GM23338 (cell line): ENCODE measurements at regions not wholly inside any gene's neighbourhood (a gene's known extent, or its start where the extent isn't known, plus 50 kb on each side); places are given as distances from the start of the nearest gene placed in this dataset.

ENCODE experiments used
- ATAC-seq: fragments of 200-7000 bp; cut with Tn5 transposase; 3 replicates; pipeline ENCODE4 v1.9.1; 2020
- DNase-seq: peaks from one replicate; pipeline ENCODE4 v3.0.0-alpha.2; 2015; ENCODE audit warnings: low spot score
- H2AFZ ChIP-seq: fragments of 200-600 bp; sonication (generic); 2 replicates; pipeline ENCODE4 v1.8.0; 2016; ENCODE audit warnings: antibody characterized with exemption, mild to moderate bottlenecking, moderate library complexity
- H3F3A ChIP-seq: fragments of 200-600 bp; sonication (generic); replicated peaks from 2 replicates; pipeline ENCODE4 v1.8.0; 2017; ENCODE audit warnings: antibody characterized with exemption, mixed run types, low read depth
- H3K27ac ChIP-seq: fragments of 200-600 bp; sonication (generic); 2 replicates; pipeline ENCODE4 v1.6.1; 2016; ENCODE audit warnings: low read depth
- H3K27me3 ChIP-seq: fragments of 200-600 bp; sonication (generic); 2 replicates; pipeline ENCODE4 v1.8.0; 2016; ENCODE audit warnings: mild to moderate bottlenecking, mixed run types, moderate library complexity; ENCODE audit not compliant: insufficient read depth
- H3K36me3 ChIP-seq: fragments of 200-600 bp; sonication (generic); 2 replicates; pipeline ENCODE4 v1.8.0; 2016; ENCODE audit warnings: mild to moderate bottlenecking; ENCODE audit not compliant: insufficient read depth
- H3K4me1 ChIP-seq: fragments of 200-600 bp; sonication (generic); 2 replicates; pipeline ENCODE4 v1.8.0; 2016; ENCODE audit warnings: mild to moderate bottlenecking, moderate library complexity; ENCODE audit not compliant: insufficient read depth
- H3K4me2 ChIP-seq: fragments of 200-600 bp; sonication (generic); 2 replicates; pipeline ENCODE4 v1.7.1; 2017; ENCODE audit warnings: mixed run types
- H3K4me3 ChIP-seq: fragments of 200-600 bp; sonication (generic); 2 replicates; pipeline ENCODE4 v1.6.1; 2016; ENCODE audit warnings: mixed run types
- H3K79me2 ChIP-seq: fragments of 200-600 bp; sonication (generic); replicated peaks from 2 replicates; pipeline ENCODE4 v1.8.0; 2017; ENCODE audit warnings: mild to moderate bottlenecking; ENCODE audit not compliant: insufficient read depth
- H3K9me2 ChIP-seq: fragments of 200-600 bp; sonication (generic); 2 replicates; pipeline ENCODE4 v1.8.0; 2017; ENCODE audit not compliant: insufficient read depth
- H4K20me1 ChIP-seq: fragments of 200-600 bp; sonication (generic); replicated peaks from 2 replicates; pipeline ENCODE4 v1.8.0; 2017; ENCODE audit warnings: mild to moderate bottlenecking; ENCODE audit not compliant: insufficient read depth
- H3K27ac Mint-ChIP-seq: 2 replicates; pipeline ENCODE4 v1.8.0; 2020; ENCODE audit warnings: inconsistent platforms, mild to moderate bottlenecking, moderate library complexity, mixed read lengths
- H3K27me3 Mint-ChIP-seq: 3 replicates; pipeline ENCODE4 v1.8.0; 2022; ENCODE audit warnings: low read depth, mild to moderate bottlenecking, moderate library complexity, mixed read lengths, inconsistent platforms; ENCODE audit not compliant: insufficient read depth, poor library complexity
- H3K36me3 Mint-ChIP-seq: 3 replicates; pipeline ENCODE4 v1.8.0; 2021; ENCODE audit warnings: low read depth, mild to moderate bottlenecking, inconsistent platforms, moderate library complexity, mixed read lengths
- H3K4me1 Mint-ChIP-seq: 3 replicates; pipeline ENCODE4 v1.8.0; 2020; ENCODE audit warnings: mild to moderate bottlenecking, inconsistent platforms, mixed read lengths
- H3K4me3 Mint-ChIP-seq: 3 replicates; pipeline ENCODE4 v1.8.0; 2021; ENCODE audit warnings: moderate library complexity, mild to moderate bottlenecking, inconsistent platforms, mixed read lengths
- H3K9me3 Mint-ChIP-seq: 3 replicates; pipeline ENCODE4 v1.8.0; 2020; ENCODE audit warnings: moderate library complexity, mild to moderate bottlenecking, inconsistent platforms, mixed read lengths
- CREB1 ChIP-seq: fragments of 250-450 bp; sonication (Bioruptor Pico); IDR thresholded peaks from 2 replicates; pipeline ENCODE4 v1.5.0; 2020; ENCODE audit warnings: low read depth, mild to moderate bottlenecking, moderate library complexity
- EZH2 ChIP-seq: fragments of 200-600 bp; sonication (generic); IDR thresholded peaks from one replicate; pipeline ENCODE4 v1.8.0; 2017; ENCODE audit warnings: antibody characterized with exemption, mild to moderate bottlenecking, low read depth; ENCODE audit not compliant: unreplicated experiment
- EZH2phosphoT487 ChIP-seq: fragments of 200-600 bp; sonication (generic); IDR thresholded peaks from one replicate; pipeline ENCODE4 v1.8.1; 2018; ENCODE audit warnings: antibody characterized with exemption; ENCODE audit not compliant: unreplicated experiment
- JUNB ChIP-seq: IDR thresholded peaks from one replicate; pipeline ENCODE4 v1.6.1; 2016; ENCODE audit warnings: antibody characterized with exemption; ENCODE audit not compliant: unreplicated experiment
- NANOG ChIP-seq: IDR thresholded peaks from 2 replicates; pipeline ENCODE4 v1.6.1; 2016; ENCODE audit warnings: antibody characterized with exemption, borderline replicate concordance
- POLR2AphosphoS5 ChIP-seq: IDR thresholded peaks from 2 replicates; pipeline ENCODE4 v1.6.1; 2016; ENCODE audit warnings: antibody characterized with exemption, low read depth
- REST ChIP-seq: IDR thresholded peaks from one replicate; pipeline ENCODE4 v1.6.1; 2018; ENCODE audit warnings: antibody characterized with exemption; ENCODE audit not compliant: unreplicated experiment
- STAT1 ChIP-seq: IDR thresholded peaks from one replicate; pipeline ENCODE4 v1.6.1; 2016; ENCODE audit warnings: antibody characterized with exemption; ENCODE audit not compliant: unreplicated experiment
- ZNF114 ChIP-seq: fragments of 250-450 bp; sonication (Bioruptor Pico); IDR thresholded peaks from 2 replicates; pipeline ENCODE4 v1.5.0; 2020; ENCODE audit warnings: mild to moderate bottlenecking, moderate library complexity
- ZNF331 ChIP-seq: fragments of 250-450 bp; sonication (Bioruptor Pico); IDR thresholded peaks from 2 replicates; pipeline ENCODE4 v1.5.0; 2020; ENCODE audit warnings: low read depth, mild to moderate bottlenecking, moderate library complexity
- ZNF462 ChIP-seq: fragments of 250-450 bp; sonication (Bioruptor Pico); IDR thresholded peaks from 2 replicates; pipeline ENCODE4 v1.5.0; 2020; ENCODE audit warnings: mild to moderate bottlenecking, moderate library complexity
- TF ChIP-seq, protein P1 (sequence below): IDR thresholded peaks from 2 replicates; pipeline ENCODE4 v1.6.1; 2016; ENCODE audit warnings: antibody characterized with exemption
- TF ChIP-seq, protein P2 (sequence below), 2 experiments: fragments of 200-600 bp in 1 of 2; sonication (generic) in 1 of 2; conservative IDR thresholded peaks; 2 replicates each; pipeline versions ENCODE4 v1.5.1 to v1.6.1; 2016 to 2017; ENCODE audit warnings: antibody characterized with exemption in 2 of 2, low read depth in 2 of 2, mild to moderate bottlenecking in 2 of 2, moderate library complexity in 1 of 2

DNA sequence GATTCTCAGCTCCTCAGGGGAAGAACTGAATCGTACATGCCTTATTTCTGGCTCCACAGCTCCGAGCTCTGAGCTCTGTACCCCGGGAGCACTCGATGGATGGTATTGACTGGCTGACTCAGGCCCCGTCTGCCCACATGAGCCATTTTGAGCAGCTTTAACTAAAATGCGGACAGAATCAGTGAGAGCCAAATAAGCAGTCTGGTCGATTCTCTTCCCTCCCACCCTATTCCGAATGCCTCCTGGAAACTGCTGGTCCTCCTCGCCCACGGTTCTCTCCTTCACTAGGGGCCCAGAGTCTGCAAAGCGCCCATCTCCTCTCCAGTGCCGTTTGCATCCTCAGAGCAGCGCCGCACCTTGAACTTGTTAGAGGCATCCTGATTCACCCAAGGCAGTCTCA is 125.9 kb upstream of the IRF2BP2 start:
- peaks cover 12% of the 10 kb centered on the region for H3K27me3 Mint-ChIP-seq
- Histone ChIP-seq H3K4me1 (no peaks in the 10 kb centered on the region; the same call in 1 of the 2 replicates), H3K9me2 (no peaks in the 10 kb centered on the region), H3K36me3 (no peaks in the 10 kb centered on the region), H4K20me1 (no peaks in the 10 kb centered on the region), H3K27ac (no peak overlapping the region), H3F3A (no peaks in the 10 kb centered on the region), H3K79me2 (no peaks in the 10 kb centered on the region), H3K27me3 (no peaks in the 10 kb centered on the region), H2AFZ (peak overlapping the region; percentile 85), H3K4me3 (no peak overlapping the region), H3K4me2 (no peak overlapping the region)
- H3K36me3 Mint-ChIP-seq = no peaks in the 10 kb centered on the region
- H3K4me3 Mint-ChIP-seq = no peak overlapping the region
- H3K4me1 Mint-ChIP-seq = peaks cover 23% of the 10 kb centered on the region
- no peak for DNase-seq
- H3K27ac Mint-ChIP-seq = peak overlapping the region; percentile 19; the same call in 1 of the 2 replicates
- no peak for TF ChIP-seq ZNF331
- TF ChIP-seq, protein P1, sequence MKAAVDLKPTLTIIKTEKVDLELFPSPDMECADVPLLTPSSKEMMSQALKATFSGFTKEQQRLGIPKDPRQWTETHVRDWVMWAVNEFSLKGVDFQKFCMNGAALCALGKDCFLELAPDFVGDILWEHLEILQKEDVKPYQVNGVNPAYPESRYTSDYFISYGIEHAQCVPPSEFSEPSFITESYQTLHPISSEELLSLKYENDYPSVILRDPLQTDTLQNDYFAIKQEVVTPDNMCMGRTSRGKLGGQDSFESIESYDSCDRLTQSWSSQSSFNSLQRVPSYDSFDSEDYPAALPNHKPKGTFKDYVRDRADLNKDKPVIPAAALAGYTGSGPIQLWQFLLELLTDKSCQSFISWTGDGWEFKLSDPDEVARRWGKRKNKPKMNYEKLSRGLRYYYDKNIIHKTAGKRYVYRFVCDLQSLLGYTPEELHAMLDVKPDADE = no peak
- TF ChIP-seq EZH2phosphoT487 = no peak
- TF ChIP-seq, protein P2, sequence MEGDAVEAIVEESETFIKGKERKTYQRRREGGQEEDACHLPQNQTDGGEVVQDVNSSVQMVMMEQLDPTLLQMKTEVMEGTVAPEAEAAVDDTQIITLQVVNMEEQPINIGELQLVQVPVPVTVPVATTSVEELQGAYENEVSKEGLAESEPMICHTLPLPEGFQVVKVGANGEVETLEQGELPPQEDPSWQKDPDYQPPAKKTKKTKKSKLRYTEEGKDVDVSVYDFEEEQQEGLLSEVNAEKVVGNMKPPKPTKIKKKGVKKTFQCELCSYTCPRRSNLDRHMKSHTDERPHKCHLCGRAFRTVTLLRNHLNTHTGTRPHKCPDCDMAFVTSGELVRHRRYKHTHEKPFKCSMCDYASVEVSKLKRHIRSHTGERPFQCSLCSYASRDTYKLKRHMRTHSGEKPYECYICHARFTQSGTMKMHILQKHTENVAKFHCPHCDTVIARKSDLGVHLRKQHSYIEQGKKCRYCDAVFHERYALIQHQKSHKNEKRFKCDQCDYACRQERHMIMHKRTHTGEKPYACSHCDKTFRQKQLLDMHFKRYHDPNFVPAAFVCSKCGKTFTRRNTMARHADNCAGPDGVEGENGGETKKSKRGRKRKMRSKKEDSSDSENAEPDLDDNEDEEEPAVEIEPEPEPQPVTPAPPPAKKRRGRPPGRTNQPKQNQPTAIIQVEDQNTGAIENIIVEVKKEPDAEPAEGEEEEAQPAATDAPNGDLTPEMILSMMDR (conservative IDR thresholded peaks at IDR 0.05; ENCODE audit: low read depth in 2 of 2) = no peak
- no peak for TF ChIP-seq ZNF462 (CRISPR knock-in tag)
- TF ChIP-seq REST = no peak
- TF ChIP-seq STAT1 = no peak
- no peak for TF ChIP-seq POLR2AphosphoS5
- TF ChIP-seq EZH2 = no peak
- no peak for TF ChIP-seq CREB1
- TF ChIP-seq JUNB = no peak
- no peak for TF ChIP-seq ZNF114
- TF ChIP-seq NANOG = no peak
- ATAC-seq = no peak
- no peaks in the 10 kb centered on the region for H3K9me3 Mint-ChIP-seq
